Effector memory CD8-positive, alpha-beta T cell (primary cell): ENCODE measurements at regions not wholly inside any gene's neighbourhood (a gene's known extent, or its start where the extent isn't known, plus 50 kb on each side); places are given as distances from the start of the nearest gene placed in this dataset.

Experiments used
- ATAC-seq: fragments of 150-1000 bp; cut with Tn5 transposase; replicated peaks from 2 replicates; pipeline ENCODE4 v1.10.0; 2021; ENCODE audit warnings: mild to moderate bottlenecking, moderate library complexity
- DNase-seq, 3 experiments: peaks; one replicate each; pipeline ENCODE4 v3.0.0; 2021
- H3K27ac Mint-ChIP-seq, 2 donors: one replicate each; pipeline ENCODE4 v1.8.0; 2022; ENCODE audit warnings: mild to moderate bottlenecking in 2 of 2, mixed read lengths in 2 of 2, moderate library complexity in 2 of 2
- H3K27me3 Mint-ChIP-seq, 2 donors: one replicate each; pipeline ENCODE4 v1.8.0; 2022; ENCODE audit warnings: mixed read lengths in 2 of 2
- H3K36me3 Mint-ChIP-seq: one replicate; pipeline ENCODE4 v1.8.0; 2022; ENCODE audit warnings: mild to moderate bottlenecking, moderate library complexity, mixed read lengths; ENCODE audit not compliant: insufficient read depth
- H3K4me1 Mint-ChIP-seq, 2 donors: one replicate each; pipeline ENCODE4 v1.8.0; 2022; ENCODE audit warnings: low read depth in 2 of 2, mixed read lengths in 2 of 2
- H3K4me3 Mint-ChIP-seq, 2 donors: one replicate each; pipeline ENCODE4 v1.8.0; 2022; ENCODE audit warnings: mild to moderate bottlenecking in 2 of 2, mixed read lengths in 2 of 2, moderate library complexity in 2 of 2
- H3K9me3 Mint-ChIP-seq, 2 donors: one replicate each; pipeline ENCODE4 v1.8.0; 2022; ENCODE audit warnings: mixed read lengths in 2 of 2

- no peak for ATAC-seq
- Mint-ChIP-seq H3K4me1 (no peaks in the 10 kb centered on the region), H3K9me3 (no peaks in the 10 kb centered on the region), H3K4me3 (no peak overlapping the region), H3K27ac (no peak overlapping the region), H3K36me3 (no peaks in the 10 kb centered on the region), H3K27me3 (no peaks in the 10 kb centered on the region)
- no peak for DNase-seq
These were observed 72.8 kb upstream of the INTU start for GRCh38 chr4:127559981-127560380.

DNA sequence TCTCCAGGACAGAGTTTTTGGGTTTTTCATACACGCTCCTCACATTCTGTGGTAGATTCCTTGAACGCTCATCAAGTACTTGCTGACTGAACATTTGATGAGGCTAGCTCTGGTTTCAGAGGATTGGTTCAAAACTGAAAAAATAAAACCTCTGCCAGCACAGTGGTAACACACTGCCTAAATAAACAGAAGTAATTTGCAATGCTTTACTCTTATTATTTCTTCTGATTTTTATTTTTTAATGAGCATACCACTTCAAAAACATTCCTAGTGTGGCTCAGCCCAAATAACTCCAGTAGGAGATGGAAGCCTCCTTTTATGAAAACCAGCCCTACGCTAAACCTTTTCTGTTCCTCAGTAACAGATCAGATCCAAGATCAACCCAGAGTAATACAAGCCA lies 72.0 kb upstream of the INTU start:
- H3K36me3 Mint-ChIP-seq: no peaks in the 10 kb centered on the region
- H3K4me3 Mint-ChIP-seq: no peak overlapping the region
- H3K9me3 Mint-ChIP-seq: no peaks in the 10 kb centered on the region
- no peak for ATAC-seq
- no peaks in the 10 kb centered on the region for H3K4me1 Mint-ChIP-seq
- no peak overlapping the region for H3K27ac Mint-ChIP-seq
- no peak for DNase-seq
- no peaks in the 10 kb centered on the region for H3K27me3 Mint-ChIP-seq

GRCh38 chr4:127574643-127575042 lies 58.1 kb upstream of the INTU start:
- Mint-ChIP-seq H3K36me3 (no peaks in the 10 kb centered on the region), H3K27me3 (no peaks in the 10 kb centered on the region), H3K27ac (no peak overlapping the region), H3K9me3 (peaks cover 0 to 5% of the 10 kb centered on the region in 2 donors), H3K4me1 (no peaks in the 10 kb centered on the region), H3K4me3 (no peak overlapping the region)
- DNase-seq (no peak), ATAC-seq (no peak)

GRCh38 chr4:127575888-127576287 lies 56.9 kb upstream of the INTU start:
- H3K27ac Mint-ChIP-seq: no peak overlapping the region

DNA sequence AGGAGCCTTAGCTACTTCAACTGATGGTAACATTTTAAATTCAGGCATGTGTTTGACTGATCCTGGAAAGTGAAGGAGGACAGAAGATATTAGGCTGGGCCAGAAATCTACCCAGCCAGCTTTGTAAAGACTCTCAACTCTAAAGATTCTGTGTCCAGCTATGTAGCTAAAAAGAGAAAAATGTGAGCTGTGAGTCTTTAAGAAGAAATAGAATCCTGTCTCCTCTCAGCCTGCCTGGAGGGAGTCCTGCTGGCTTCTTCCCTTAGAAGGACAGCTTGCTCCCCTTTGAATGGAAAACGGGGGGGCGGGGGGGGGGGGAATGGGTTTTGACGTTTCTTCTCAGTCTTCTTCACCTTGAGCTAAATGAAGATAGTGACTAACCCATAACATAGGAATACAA lies 54.3 kb upstream of the INTU start:
- DNase-seq: no peak
- Mint-ChIP-seq H3K27me3 (no peaks in the 10 kb centered on the region), H3K36me3 (no peaks in the 10 kb centered on the region), H3K9me3 (peaks cover 2 to 7% of the 10 kb centered on the region in 2 donors), H3K27ac (no peak overlapping the region), H3K4me3 (no peak overlapping the region), H3K4me1 (no peaks in the 10 kb centered on the region)
- no peak for ATAC-seq

More at GRCh38 chr4:127575888-127576287, 56.9 kb upstream of the INTU start:
- Mint-ChIP-seq H3K4me3 (no peak overlapping the region), H3K4me1 (no peaks in the 10 kb centered on the region), H3K9me3 (peaks cover 5 to 7% of the 10 kb centered on the region in 2 donors), H3K36me3 (no peaks in the 10 kb centered on the region), H3K27me3 (no peaks in the 10 kb centered on the region)
- DNase-seq: no peak
- no peak for ATAC-seq

- no peak overlapping the region for H3K4me3 Mint-ChIP-seq
- H3K36me3 Mint-ChIP-seq: no peaks in the 10 kb centered on the region
- DNase-seq (no peak), ATAC-seq (no peak)
- no peaks in the 10 kb centered on the region for H3K27me3 Mint-ChIP-seq
- no peaks in the 10 kb centered on the region for H3K4me1 Mint-ChIP-seq
- no peak overlapping the region for H3K27ac Mint-ChIP-seq
- peaks cover 2 to 7% of the 10 kb centered on the region in 2 donors for H3K9me3 Mint-ChIP-seq
These were observed 53.8 kb upstream of the INTU start for GRCh38 chr4:127578967-127579366.

DNA sequence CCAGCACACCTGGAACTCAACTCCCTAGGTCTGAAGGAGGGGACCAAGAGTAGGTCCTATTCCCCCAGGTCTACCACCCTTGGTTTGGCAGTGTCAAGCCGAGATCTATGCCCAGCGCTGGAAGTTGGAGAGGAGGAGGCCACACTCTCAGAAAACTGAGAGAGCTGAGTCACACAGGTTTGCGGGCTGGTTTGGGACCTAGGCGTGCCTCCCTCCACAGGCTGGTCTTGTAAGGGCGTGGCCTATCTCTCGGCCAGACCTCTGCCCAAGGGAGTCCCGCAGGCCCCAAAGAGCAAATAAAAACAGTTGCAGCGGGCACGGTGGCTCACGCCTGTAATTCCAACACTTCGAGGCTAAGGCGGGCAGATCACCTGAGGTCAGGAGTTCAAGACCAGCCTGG lies 52.9 kb upstream of the INTU start:
- H3K4me3 Mint-ChIP-seq: no peak overlapping the region

GRCh38 chr4:127580300-127580699 lies 52.5 kb upstream of the INTU start:
- peaks cover 2 to 7% of the 10 kb centered on the region in 2 donors for H3K9me3 Mint-ChIP-seq
- no peak overlapping the region for H3K4me3 Mint-ChIP-seq
- H3K27ac Mint-ChIP-seq: no peak overlapping the region
- H3K27me3 Mint-ChIP-seq: no peaks in the 10 kb centered on the region
- DNase-seq: no peak
- no peaks in the 10 kb centered on the region for H3K4me1 Mint-ChIP-seq
- ATAC-seq: no peak
- no peaks in the 10 kb centered on the region for H3K36me3 Mint-ChIP-seq

More for the DNA sequence above, 52.9 kb upstream of the INTU start:
- no peaks in the 10 kb centered on the region for H3K27me3 Mint-ChIP-seq
- ATAC-seq (no peak), DNase-seq (no peak)
- no peaks in the 10 kb centered on the region for H3K4me1 Mint-ChIP-seq
- peaks cover 2 to 7% of the 10 kb centered on the region in 2 donors for H3K9me3 Mint-ChIP-seq
- no peaks in the 10 kb centered on the region for H3K36me3 Mint-ChIP-seq
- no peak overlapping the region for H3K27ac Mint-ChIP-seq

- peaks cover 2 to 7% of the 10 kb centered on the region in 2 donors for H3K9me3 Mint-ChIP-seq
- DNase-seq (no peak), ATAC-seq (no peak)
- no peaks in the 10 kb centered on the region for H3K4me1 Mint-ChIP-seq
- no peaks in the 10 kb centered on the region for H3K36me3 Mint-ChIP-seq
- H3K27me3 Mint-ChIP-seq: no peaks in the 10 kb centered on the region
- no peak overlapping the region for H3K4me3 Mint-ChIP-seq
- H3K27ac Mint-ChIP-seq: no peak overlapping the region
These were observed 51.9 kb upstream of the INTU start for GRCh38 chr4:127580891-127581290.
